ENCODE measurements at regions not wholly inside any gene's neighbourhood (a gene's known extent, or its start where the extent isn't known, plus 50 kb on each side); places are given as distances from the start of the nearest gene placed in this dataset.

DNA sequence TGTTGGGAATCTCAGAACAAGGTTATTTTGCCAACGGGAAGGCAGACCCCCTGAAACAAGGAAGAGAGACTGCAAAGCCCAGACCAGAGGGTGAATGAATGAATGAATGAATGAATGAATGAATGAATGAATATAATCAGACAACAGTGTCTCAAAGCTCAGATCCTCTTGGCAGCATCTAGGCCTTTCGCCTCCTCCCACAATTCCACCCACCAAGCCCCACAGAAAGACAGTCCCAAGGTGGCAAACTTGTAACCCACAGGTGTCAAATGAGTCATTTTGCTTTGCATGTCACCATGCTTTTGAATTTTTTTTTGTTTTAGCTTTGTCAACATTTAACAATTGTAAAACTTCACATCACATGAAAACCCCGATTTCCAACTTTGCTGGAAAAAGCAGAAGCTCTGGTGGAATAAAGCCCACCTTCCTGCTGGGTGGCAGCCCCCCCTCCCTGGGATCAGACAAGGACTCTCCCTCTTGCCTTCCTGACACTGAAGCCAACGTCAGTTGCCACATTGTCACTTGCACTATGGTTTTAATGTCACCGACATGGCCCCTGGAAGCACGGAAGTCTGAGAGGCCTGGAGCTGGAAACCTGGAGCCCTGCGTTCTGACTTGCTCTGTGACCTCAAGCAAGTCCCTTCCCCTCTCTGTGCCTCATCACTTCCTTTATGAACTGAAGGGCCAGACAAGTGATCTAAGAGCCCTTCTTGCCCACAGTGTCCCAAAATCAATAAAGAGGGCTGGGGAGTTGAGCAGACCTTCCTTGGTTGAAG, 134.6 kb upstream of the RUNX3 start:
- TF ChIP-seq, protein P1, sequence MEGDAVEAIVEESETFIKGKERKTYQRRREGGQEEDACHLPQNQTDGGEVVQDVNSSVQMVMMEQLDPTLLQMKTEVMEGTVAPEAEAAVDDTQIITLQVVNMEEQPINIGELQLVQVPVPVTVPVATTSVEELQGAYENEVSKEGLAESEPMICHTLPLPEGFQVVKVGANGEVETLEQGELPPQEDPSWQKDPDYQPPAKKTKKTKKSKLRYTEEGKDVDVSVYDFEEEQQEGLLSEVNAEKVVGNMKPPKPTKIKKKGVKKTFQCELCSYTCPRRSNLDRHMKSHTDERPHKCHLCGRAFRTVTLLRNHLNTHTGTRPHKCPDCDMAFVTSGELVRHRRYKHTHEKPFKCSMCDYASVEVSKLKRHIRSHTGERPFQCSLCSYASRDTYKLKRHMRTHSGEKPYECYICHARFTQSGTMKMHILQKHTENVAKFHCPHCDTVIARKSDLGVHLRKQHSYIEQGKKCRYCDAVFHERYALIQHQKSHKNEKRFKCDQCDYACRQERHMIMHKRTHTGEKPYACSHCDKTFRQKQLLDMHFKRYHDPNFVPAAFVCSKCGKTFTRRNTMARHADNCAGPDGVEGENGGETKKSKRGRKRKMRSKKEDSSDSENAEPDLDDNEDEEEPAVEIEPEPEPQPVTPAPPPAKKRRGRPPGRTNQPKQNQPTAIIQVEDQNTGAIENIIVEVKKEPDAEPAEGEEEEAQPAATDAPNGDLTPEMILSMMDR (IDR thresholded peaks at IDR 0.05; ENCODE audit: insufficient read depth, low read length, poor library complexity, severe bottlenecking): no peak
- Histone ChIP-seq H3K36me3 (ENCODE audit: control insufficient read depth, insufficient read depth, low read length) (no peaks in the 10 kb centered on the region), H3K27me3 (replicated peaks; ENCODE audit: control insufficient read depth, insufficient read depth, low read length) (no peaks in the 10 kb centered on the region), H3K4me3 (replicated peaks; ENCODE audit: low read depth, low read length) (no peak overlapping the region)
- no peak for DNase-seq (ENCODE audit: extremely low read depth, insufficient read length)

DNA sequence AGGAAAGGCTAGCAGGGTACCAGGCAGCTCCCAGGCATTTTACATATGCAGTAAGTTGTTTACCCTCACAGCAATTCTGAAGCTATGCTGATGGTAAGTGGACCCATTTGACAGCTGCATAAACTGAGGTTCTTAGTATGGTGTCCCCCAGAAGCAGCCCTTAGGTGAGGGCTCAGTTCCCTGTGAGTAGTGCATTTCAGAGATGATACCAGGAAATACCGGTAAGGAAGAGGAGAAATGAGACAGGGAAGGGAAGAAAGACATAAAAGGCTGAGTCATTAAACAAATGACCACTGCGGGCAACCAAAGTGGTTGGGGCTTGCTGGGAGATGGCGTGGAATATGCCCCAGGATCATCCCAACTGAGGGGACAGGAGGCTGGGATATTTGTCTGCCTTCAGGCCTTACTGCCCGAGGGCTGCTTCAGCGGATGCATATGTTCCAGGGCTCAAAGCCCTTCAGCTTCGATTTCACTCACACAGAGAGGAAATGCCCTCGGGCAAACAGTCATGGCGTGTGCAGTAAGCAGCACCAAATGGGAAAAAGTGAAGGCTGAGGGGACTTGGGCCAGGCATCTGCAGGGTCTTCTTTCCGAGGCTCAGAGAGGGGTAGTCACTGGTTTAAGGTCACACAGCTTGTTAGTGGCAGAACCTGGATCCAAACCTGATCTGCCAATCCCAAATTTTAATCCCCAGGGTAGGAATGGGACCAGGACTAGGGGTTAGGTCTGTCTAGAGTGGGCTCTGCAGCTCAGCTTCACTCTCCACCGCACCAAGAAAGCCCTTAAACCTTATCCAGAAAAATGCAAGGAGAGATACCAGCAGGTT, 133.7 kb upstream of the RUNX3 start:
- Histone ChIP-seq H3K27me3 (replicated peaks; ENCODE audit: control insufficient read depth, insufficient read depth, low read length) (no peaks in the 10 kb centered on the region), H3K36me3 (ENCODE audit: control insufficient read depth, insufficient read depth, low read length) (no peaks in the 10 kb centered on the region), H3K4me3 (replicated peaks; ENCODE audit: low read depth, low read length) (no peak overlapping the region)
- no peak for DNase-seq (ENCODE audit: extremely low read depth, insufficient read length)
- TF ChIP-seq, protein P1 (IDR thresholded peaks at IDR 0.05; ENCODE audit: insufficient read depth, low read length, poor library complexity, severe bottlenecking): no peak

DNA sequence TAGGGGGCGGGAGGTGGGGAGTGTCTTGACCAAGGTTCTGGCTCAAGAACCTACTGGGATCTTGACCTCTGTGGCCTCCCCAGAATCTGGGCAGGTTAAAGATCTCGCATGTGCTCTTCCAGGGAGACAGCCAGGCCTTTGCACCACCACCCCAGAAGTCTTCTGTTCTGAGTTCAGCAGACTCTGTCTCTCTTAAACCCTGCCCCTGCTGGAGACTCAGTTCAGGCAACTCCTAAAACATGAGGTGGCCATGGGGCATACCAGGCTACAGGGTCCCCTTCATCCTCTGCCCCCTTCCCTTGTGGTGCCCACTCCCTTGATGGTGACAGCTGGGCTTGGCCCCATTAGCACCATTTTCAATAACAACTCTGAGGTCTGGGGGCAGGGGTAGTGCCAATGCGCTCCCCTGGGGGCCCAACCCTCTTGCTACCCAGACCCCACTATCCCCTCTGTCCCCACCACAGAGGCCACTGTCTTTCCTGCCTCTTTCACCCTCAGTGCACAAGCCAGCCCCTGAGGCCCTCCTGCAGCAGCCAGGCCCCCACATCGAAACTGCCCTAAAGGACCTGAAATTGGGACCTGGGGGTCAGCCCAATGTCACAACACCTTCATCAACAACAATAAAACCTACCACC, 132.7 kb upstream of the RUNX3 start:
- Histone ChIP-seq H3K4me3 (replicated peaks; ENCODE audit: low read depth, low read length) (no peak overlapping the region), H3K27me3 (replicated peaks; ENCODE audit: control insufficient read depth, insufficient read depth, low read length) (no peaks in the 10 kb centered on the region), H3K36me3 (ENCODE audit: control insufficient read depth, insufficient read depth, low read length) (no peaks in the 10 kb centered on the region)
- TF ChIP-seq, protein P1 (IDR thresholded peaks at IDR 0.05; ENCODE audit: insufficient read depth, low read length, poor library complexity, severe bottlenecking): peak; percentile 2
- DNase-seq (ENCODE audit: extremely low read depth, insufficient read length): no peak

DNA sequence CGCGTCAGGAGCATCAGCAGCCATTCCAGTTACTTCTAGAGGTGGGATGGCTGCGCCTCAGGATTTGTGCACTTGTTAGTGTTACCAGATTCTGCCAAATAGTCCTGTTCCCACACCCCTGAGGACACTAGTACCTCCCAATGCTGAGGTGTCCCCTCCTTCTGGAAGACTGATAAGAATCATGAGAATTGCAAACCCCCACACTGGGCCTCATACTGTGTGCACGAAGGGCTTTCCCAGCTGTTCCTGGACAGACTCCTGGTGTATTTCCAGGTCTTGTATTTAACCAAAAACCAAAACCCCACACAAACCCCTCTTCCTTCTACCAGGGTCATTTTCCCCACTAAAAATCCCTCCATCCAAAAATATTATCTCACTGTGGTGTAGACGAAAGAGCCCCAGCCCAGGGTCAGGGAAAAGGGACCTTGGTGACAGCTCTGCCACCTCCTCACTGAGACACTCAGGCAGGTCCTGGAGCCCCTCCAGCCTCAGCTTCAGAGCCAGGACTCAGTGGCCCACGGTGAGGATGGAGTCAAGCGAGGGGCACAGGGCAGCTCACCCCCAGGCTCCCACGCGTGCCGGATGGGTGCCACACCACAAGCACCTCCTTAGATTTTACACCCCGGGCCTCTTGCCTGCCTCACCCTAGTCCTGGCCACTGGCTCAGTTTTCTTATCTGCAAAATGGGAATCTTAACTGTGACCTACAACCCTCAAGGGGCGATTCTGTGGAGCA, 131.4 kb upstream of the RUNX3 start:
- no peak for DNase-seq (ENCODE audit: extremely low read depth, insufficient read length)
- Histone ChIP-seq H3K4me3 (replicated peaks; ENCODE audit: low read depth, low read length) (no peak overlapping the region), H3K27me3 (replicated peaks; ENCODE audit: control insufficient read depth, insufficient read depth, low read length) (no peaks in the 10 kb centered on the region), H3K36me3 (ENCODE audit: control insufficient read depth, insufficient read depth, low read length) (no peaks in the 10 kb centered on the region)
- TF ChIP-seq, protein P1 (IDR thresholded peaks at IDR 0.05; ENCODE audit: insufficient read depth, low read length, poor library complexity, severe bottlenecking): no peak

DNA sequence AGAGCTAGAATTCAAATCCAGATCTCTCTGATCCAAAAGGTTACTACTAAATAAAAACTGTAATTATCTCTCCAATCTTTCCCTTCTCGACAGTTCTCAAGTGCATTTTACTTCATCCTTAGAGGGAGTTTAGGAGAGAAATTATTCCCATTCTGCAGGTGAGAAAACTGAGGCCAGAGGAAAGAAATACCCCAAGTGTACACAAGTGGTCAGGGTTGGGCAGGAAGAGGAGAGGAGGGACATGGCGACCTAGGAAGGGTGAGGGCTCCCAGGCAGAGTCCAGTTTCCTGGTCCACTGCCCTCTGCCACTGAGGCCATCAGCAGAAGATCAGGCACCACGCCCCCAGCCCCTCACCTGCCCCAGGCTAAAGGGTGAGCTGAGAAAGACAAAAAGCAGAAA, 127.1 kb upstream of the RUNX3 start:
- DNase-seq (ENCODE audit: extremely low read depth, insufficient read length): no peak
- no peak overlapping the region for H3K4me3 ChIP-seq (replicated peaks; ENCODE audit: low read depth, low read length)
- H3K36me3 ChIP-seq (ENCODE audit: control insufficient read depth, insufficient read depth, low read length): no peaks in the 10 kb centered on the region
- TF ChIP-seq, protein P1 (IDR thresholded peaks at IDR 0.05; ENCODE audit: insufficient read depth, low read length, poor library complexity, severe bottlenecking): no peak
- H3K27me3 ChIP-seq (replicated peaks; ENCODE audit: control insufficient read depth, insufficient read depth, low read length): peaks cover 3% of the 10 kb centered on the region
